Esophagus squamous epithelium (tissue), 4 donors: ENCODE measurements at regions not wholly inside any gene's neighbourhood (a gene's known extent, or its start where the extent isn't known, plus 50 kb on each side); places are given as distances from the start of the nearest gene placed in this dataset.

Source experiments
- POLR2A ChIP-seq, 4 donors: fragments of 450-650 bp; IDR thresholded peaks; one replicate each; pipeline ENCODE4 v1.6.1; 2017; ENCODE audit warnings: antibody characterized with exemption in 4 of 4, mild to moderate bottlenecking in 4 of 4, moderate library complexity in 3 of 4
- TF ChIP-seq, protein P1 (sequence below), 6 experiments: fragments of 450-650 bp in 4 of 6; fragments of 200-600 bp in 2 of 6; sonication (generic) in 2 of 6; IDR thresholded peaks; one replicate each; pipeline ENCODE4 v1.5.1; 2016 to 2019; ENCODE audit warnings: antibody characterized with exemption in 6 of 6, mild to moderate bottlenecking in 4 of 6, moderate library complexity in 4 of 6

DNA sequence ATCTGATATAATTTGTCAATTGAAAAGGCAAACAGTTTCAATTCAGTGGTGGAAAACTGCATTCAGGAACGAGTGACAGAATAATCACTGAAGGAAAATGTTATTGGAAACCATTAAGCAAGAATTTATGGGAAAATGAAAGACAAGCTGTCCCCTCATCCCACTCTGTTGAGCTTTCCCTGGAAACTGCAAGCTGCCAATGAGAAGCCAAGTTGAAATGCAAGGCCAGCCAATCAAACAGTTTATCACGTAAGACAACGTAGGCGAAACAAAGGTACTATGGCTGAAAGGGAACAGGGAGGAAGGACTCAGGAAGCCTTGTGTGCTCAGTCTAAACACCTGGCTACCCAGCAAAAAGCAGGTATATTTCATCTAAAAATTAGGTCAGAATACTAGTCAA lies 187.9 kb upstream of the ATP10A start:
- TF ChIP-seq, protein P1, sequence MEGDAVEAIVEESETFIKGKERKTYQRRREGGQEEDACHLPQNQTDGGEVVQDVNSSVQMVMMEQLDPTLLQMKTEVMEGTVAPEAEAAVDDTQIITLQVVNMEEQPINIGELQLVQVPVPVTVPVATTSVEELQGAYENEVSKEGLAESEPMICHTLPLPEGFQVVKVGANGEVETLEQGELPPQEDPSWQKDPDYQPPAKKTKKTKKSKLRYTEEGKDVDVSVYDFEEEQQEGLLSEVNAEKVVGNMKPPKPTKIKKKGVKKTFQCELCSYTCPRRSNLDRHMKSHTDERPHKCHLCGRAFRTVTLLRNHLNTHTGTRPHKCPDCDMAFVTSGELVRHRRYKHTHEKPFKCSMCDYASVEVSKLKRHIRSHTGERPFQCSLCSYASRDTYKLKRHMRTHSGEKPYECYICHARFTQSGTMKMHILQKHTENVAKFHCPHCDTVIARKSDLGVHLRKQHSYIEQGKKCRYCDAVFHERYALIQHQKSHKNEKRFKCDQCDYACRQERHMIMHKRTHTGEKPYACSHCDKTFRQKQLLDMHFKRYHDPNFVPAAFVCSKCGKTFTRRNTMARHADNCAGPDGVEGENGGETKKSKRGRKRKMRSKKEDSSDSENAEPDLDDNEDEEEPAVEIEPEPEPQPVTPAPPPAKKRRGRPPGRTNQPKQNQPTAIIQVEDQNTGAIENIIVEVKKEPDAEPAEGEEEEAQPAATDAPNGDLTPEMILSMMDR (IDR thresholded peaks at IDR 0.05), result no peak
- no peak for TF ChIP-seq POLR2A (IDR thresholded peaks at IDR 0.05)
